GM06990 (cell line): ENCODE measurements at regions not wholly inside any gene's neighbourhood (a gene's known extent, or its start where the extent isn't known, plus 50 kb on each side); places are given as distances from the start of the nearest gene placed in this dataset.

Experiments
- DNase-seq: peaks from one replicate; pipeline ENCODE4 v3.0.0-alpha.2; 2011; ENCODE audit not compliant: insufficient read length; ENCODE audit errors: extremely low read depth
- H3K27me3 ChIP-seq: replicated peaks from 2 replicates; pipeline ENCODE4 v1.6.0; 2011; ENCODE audit warnings: low read length; ENCODE audit not compliant: control insufficient read depth, insufficient read depth
- H3K36me3 ChIP-seq: 2 replicates; pipeline ENCODE4 v1.5.1; 2011; ENCODE audit warnings: low read length; ENCODE audit not compliant: control insufficient read depth, insufficient read depth
- H3K4me3 ChIP-seq: replicated peaks from 2 replicates; pipeline ENCODE4 v1.5.1; 2011; ENCODE audit warnings: low read depth, mild to moderate bottlenecking, control low read depth, low read length
- CTCF ChIP-seq: IDR thresholded peaks from 2 replicates; pipeline ENCODE4 v1.5.1; 2011; ENCODE audit warnings: low read length, control low read depth, mild to moderate bottlenecking, inconsistent platforms; ENCODE audit not compliant: insufficient read depth, poor library complexity, severe bottlenecking

GRCh38 chr6:138030872-138031271, 76.3 kb downstream of the PERP start:
- no peaks in the 10 kb centered on the region for H3K36me3 ChIP-seq
- DNase-seq: no peak
- no peak overlapping the region for H3K4me3 ChIP-seq
- H3K27me3 ChIP-seq: no peaks in the 10 kb centered on the region; the same call in 1 of the 2 replicates
- TF ChIP-seq CTCF: no peak

GRCh38 chr6:138031417-138031816, 75.8 kb downstream of the PERP start:
- Histone ChIP-seq H3K36me3 (no peaks in the 10 kb centered on the region), H3K27me3 (no peaks in the 10 kb centered on the region; the same call in 1 of the 2 replicates), H3K4me3 (no peak overlapping the region)
- TF ChIP-seq CTCF: no peak
- DNase-seq: no peak

- no peak overlapping the region for H3K4me3 ChIP-seq
- no peaks in the 10 kb centered on the region for H3K36me3 ChIP-seq
- TF ChIP-seq CTCF: no peak
- no peaks in the 10 kb centered on the region for H3K27me3 ChIP-seq
- DNase-seq: no peak
Measured at GRCh38 chr6:138031850-138032249, 75.4 kb downstream of the PERP start.

GRCh38 chr6:138032571-138032970, 74.6 kb downstream of the PERP start:
- no peak overlapping the region for H3K4me3 ChIP-seq
- H3K27me3 ChIP-seq: no peaks in the 10 kb centered on the region
- no peaks in the 10 kb centered on the region for H3K36me3 ChIP-seq
- DNase-seq: no peak
- no peak for TF ChIP-seq CTCF

- DNase-seq: no peak
Measured at GRCh38 chr6:138034229-138034628, 73.0 kb downstream of the PERP start.

More at GRCh38 chr6:138034229-138034628, 73.0 kb downstream of the PERP start:
- no peaks in the 10 kb centered on the region for H3K36me3 ChIP-seq
- no peak overlapping the region for H3K4me3 ChIP-seq
- no peaks in the 10 kb centered on the region for H3K27me3 ChIP-seq
- no peak for TF ChIP-seq CTCF
